Spleen (tissue), 7 donors: ENCODE measurements at regions not wholly inside any gene's neighbourhood (a gene's known extent, or its start where the extent isn't known, plus 50 kb on each side); places are given as distances from the start of the nearest gene placed in this dataset.

Source experiments
- POLR2A ChIP-seq, 3 donors: fragments of 450-650 bp; IDR thresholded peaks; one replicate each; pipeline ENCODE4 v1.5.1; 2017; ENCODE audit warnings: antibody characterized with exemption in 3 of 3, mild to moderate bottlenecking in 1 of 3
- POLR2AphosphoS5 ChIP-seq, 3 donors: sonication (generic); formaldehyde crosslinking; IDR thresholded peaks; one replicate each; pipeline ENCODE4 v1.5.1; 2017; ENCODE audit warnings: antibody characterized with exemption in 3 of 3
- TF ChIP-seq, protein P1 (sequence below), 11 experiments: fragments of 200-600 bp in 7 of 11; fragments of 450-650 bp in 4 of 11; sonication (generic) in 4 of 11; IDR thresholded peaks in 8 of 11; conservative IDR thresholded peaks in 3 of 11; 1 replicate in 7 of 11; 2 replicates in 4 of 11; pipeline versions ENCODE4 v1.4.0 to v1.8.0; 2016 to 2021; ENCODE audit warnings: antibody characterized with exemption in 11 of 11, inconsistent platforms in 4 of 11, mild to moderate bottlenecking in 1 of 11
- donor health status: DM: no; HTN: no; CAD: no; lungs with moderate emphysema.
- donor health status: DM: no; HTN: no; CAD: no.
- donor health status: DM: no; HTN: no; CAD: no.

DNA sequence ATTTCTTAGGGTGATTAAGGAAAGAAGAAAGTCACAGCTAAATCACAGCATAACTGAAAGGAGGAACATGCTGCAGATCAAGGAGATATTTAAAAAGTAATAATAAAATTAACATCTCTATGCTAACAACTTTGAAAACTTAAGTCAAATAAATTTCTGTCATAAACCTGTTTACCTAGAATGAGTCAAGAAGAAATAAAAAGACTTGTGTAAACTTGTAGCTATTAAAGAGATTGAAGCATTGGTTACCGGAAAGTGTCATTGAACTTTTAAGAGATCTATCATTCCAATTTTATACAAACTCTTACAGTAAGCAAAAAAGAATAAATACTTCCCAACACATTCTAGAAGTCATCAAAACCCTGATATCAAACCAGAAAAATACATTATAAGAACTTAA, 520.1 kb upstream of the SYT4 start:
- TF ChIP-seq, protein P1, sequence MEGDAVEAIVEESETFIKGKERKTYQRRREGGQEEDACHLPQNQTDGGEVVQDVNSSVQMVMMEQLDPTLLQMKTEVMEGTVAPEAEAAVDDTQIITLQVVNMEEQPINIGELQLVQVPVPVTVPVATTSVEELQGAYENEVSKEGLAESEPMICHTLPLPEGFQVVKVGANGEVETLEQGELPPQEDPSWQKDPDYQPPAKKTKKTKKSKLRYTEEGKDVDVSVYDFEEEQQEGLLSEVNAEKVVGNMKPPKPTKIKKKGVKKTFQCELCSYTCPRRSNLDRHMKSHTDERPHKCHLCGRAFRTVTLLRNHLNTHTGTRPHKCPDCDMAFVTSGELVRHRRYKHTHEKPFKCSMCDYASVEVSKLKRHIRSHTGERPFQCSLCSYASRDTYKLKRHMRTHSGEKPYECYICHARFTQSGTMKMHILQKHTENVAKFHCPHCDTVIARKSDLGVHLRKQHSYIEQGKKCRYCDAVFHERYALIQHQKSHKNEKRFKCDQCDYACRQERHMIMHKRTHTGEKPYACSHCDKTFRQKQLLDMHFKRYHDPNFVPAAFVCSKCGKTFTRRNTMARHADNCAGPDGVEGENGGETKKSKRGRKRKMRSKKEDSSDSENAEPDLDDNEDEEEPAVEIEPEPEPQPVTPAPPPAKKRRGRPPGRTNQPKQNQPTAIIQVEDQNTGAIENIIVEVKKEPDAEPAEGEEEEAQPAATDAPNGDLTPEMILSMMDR (IDR thresholded peaks at IDR 0.05 in 8 of 11, conservative IDR thresholded peaks at IDR 0.05 in 3 of 11) = no peak
- TF ChIP-seq POLR2AphosphoS5 (IDR thresholded peaks at IDR 0.05) (no peak), POLR2A (IDR thresholded peaks at IDR 0.05) (no peak)
